ENCODE measurements at regions not wholly inside any gene's neighbourhood (a gene's known extent, or its start where the extent isn't known, plus 50 kb on each side); places are given as distances from the start of the nearest gene placed in this dataset.

DNA sequence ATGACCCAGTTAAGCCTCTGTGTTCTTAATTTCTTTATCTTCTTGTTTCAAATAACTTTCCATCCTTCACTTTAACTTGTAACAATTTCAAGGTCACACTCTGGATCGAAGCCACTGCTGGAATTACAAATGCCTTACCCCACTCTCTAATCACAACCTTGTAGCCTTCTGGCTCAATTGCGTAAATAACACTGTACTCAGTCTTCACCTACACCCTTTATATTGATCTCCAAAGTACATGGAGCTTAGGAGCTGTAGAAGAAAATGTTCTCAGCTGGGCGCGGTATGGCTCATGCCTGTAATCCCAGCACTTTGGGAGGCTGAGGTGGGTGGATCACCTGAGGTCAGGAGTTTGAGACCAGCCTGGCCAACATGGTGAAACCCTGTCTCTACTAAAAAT lies 164.3 kb upstream of the NPSR1 start:
- Histone ChIP-seq H3K36me3 (ENCODE audit: control insufficient read depth, insufficient read depth, low read length) (no peaks in the 10 kb centered on the region), H3K9me3 (no peaks in the 10 kb centered on the region), H3K4me3 (ENCODE audit: low read depth, low read length) (no peak overlapping the region), H3K4me1 (no peaks in the 10 kb centered on the region), H3K27me3 (replicated peaks; ENCODE audit: control insufficient read depth, insufficient read depth, low read length) (no peaks in the 10 kb centered on the region)
- DNase-seq, result no peak
- peaks cover 6% of the 10 kb centered on the region for H3K9me3 Mint-ChIP-seq (ENCODE audit: unreplicated experiment)
- ChIA-PET CTCF (no interaction called here), POLR2A (no interaction called here)
- H3K4me1 Mint-ChIP-seq (ENCODE audit: low read depth, unreplicated experiment), result no peaks in the 10 kb centered on the region
- peaks cover 14% of the 10 kb centered on the region for H3K27me3 Mint-ChIP-seq (ENCODE audit: insufficient read depth, unreplicated experiment)
- no peak overlapping the region for H3K27ac Mint-ChIP-seq (ENCODE audit: unreplicated experiment)
- no peak overlapping the region for H3K4me3 Mint-ChIP-seq (ENCODE audit: unreplicated experiment)
- no TSS peak for BruUV-seq (replicated peaks)
- TF ChIP-seq, protein P1, sequence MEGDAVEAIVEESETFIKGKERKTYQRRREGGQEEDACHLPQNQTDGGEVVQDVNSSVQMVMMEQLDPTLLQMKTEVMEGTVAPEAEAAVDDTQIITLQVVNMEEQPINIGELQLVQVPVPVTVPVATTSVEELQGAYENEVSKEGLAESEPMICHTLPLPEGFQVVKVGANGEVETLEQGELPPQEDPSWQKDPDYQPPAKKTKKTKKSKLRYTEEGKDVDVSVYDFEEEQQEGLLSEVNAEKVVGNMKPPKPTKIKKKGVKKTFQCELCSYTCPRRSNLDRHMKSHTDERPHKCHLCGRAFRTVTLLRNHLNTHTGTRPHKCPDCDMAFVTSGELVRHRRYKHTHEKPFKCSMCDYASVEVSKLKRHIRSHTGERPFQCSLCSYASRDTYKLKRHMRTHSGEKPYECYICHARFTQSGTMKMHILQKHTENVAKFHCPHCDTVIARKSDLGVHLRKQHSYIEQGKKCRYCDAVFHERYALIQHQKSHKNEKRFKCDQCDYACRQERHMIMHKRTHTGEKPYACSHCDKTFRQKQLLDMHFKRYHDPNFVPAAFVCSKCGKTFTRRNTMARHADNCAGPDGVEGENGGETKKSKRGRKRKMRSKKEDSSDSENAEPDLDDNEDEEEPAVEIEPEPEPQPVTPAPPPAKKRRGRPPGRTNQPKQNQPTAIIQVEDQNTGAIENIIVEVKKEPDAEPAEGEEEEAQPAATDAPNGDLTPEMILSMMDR (IDR thresholded peaks at IDR 0.05; ENCODE audit: insufficient read depth in 1 of 2, low read depth in 1 of 2, low read length in 1 of 2, severe bottlenecking in 1 of 2, unreplicated experiment in 1 of 2), result no peak
- H3K36me3 Mint-ChIP-seq (ENCODE audit: insufficient read depth, unreplicated experiment), result no peaks in the 10 kb centered on the region
- intact Hi-C loops (cut with micrococcal nuclease; ENCODE audit: unreplicated experiment), result no loop called here

DNA sequence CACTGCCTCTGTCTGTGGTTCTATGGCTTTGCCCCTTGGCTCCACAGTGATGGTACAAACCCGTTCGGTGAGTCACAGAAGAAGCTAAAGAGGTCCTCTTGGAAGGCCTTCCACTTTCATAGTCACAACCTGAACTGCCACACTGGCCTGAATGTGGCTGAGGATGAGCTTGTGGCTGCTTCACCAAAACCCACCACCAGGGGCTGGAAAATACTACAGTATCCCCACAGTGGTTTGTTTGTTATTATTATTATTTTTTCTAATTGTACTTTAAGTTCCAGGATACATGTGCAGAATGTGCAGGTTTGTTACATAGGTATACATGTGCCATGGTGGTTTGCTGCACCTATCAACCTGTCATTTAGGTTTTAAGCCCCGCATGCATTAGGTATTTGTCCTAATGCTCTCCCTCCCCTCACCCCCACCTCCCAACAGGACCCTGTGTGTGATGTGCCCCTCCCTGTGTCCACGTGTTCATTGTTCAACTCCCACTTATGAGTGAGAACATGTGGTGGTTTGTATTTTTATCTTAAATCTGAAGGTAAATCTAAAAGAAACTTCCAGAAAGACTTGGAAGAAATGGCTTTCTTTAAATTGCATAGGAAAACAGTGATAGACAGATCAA lies 160.8 kb upstream of the NPSR1 start:
- BruUV-seq (replicated peaks), result no TSS peak
- Histone ChIP-seq H3K36me3 (ENCODE audit: control insufficient read depth, insufficient read depth, low read length) (no peaks in the 10 kb centered on the region), H3K9me3 (no peaks in the 10 kb centered on the region), H3K27me3 (replicated peaks; ENCODE audit: control insufficient read depth, insufficient read depth, low read length) (no peaks in the 10 kb centered on the region), H3K4me1 (no peaks in the 10 kb centered on the region), H3K4me3 (ENCODE audit: low read depth, low read length) (no peak overlapping the region)
- intact Hi-C loops (cut with micrococcal nuclease; ENCODE audit: unreplicated experiment), result no loop called here
- no peaks in the 10 kb centered on the region for H3K4me1 Mint-ChIP-seq (ENCODE audit: low read depth, unreplicated experiment)
- ChIA-PET CTCF (no interaction called here), POLR2A (no interaction called here)
- H3K27me3 Mint-ChIP-seq (ENCODE audit: insufficient read depth, unreplicated experiment), result peaks cover 19% of the 10 kb centered on the region
- TF ChIP-seq, protein P1 (IDR thresholded peaks at IDR 0.05; ENCODE audit: insufficient read depth in 1 of 2, low read depth in 1 of 2, low read length in 1 of 2, severe bottlenecking in 1 of 2, unreplicated experiment in 1 of 2), result peak; percentile 33 to 35
- H3K27ac Mint-ChIP-seq (ENCODE audit: unreplicated experiment), result no peak overlapping the region
- no peak overlapping the region for H3K4me3 Mint-ChIP-seq (ENCODE audit: unreplicated experiment)
- H3K9me3 Mint-ChIP-seq (ENCODE audit: unreplicated experiment), result peaks cover 6% of the 10 kb centered on the region
- no peaks in the 10 kb centered on the region for H3K36me3 Mint-ChIP-seq (ENCODE audit: insufficient read depth, unreplicated experiment)
- peak in 1 of 2 experiments; percentile 14 for DNase-seq

DNA sequence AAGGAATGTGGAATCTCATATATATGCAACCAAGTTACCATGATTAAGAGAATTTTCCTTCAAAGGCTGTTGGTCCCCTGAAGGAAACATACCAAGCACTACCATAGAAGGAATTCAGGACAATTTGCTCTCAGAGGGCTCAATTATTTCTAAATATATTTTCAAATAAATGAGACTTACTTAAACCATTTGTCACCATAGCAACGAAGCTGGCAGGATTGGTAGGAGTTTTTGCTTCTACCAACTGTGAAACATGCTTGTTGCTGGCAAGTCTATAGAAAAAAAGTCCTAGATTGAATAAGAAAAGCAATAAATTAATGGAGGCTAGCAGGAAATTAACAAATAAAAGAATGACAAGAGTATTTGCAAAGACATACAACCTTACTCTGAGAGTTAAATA lies 156.9 kb upstream of the NPSR1 start:
- intact Hi-C loops (cut with micrococcal nuclease; ENCODE audit: unreplicated experiment), result no loop called here
- H3K4me1 Mint-ChIP-seq (ENCODE audit: low read depth, unreplicated experiment), result no peaks in the 10 kb centered on the region
- Histone ChIP-seq H3K36me3 (ENCODE audit: control insufficient read depth, insufficient read depth, low read length) (no peaks in the 10 kb centered on the region), H3K9me3 (no peaks in the 10 kb centered on the region), H3K4me1 (no peaks in the 10 kb centered on the region), H3K27me3 (replicated peaks; ENCODE audit: control insufficient read depth, insufficient read depth, low read length) (no peaks in the 10 kb centered on the region), H3K4me3 (ENCODE audit: low read depth, low read length) (no peak overlapping the region)
- no peaks in the 10 kb centered on the region for H3K9me3 Mint-ChIP-seq (ENCODE audit: unreplicated experiment)
- no TSS peak for BruUV-seq (replicated peaks)
- H3K36me3 Mint-ChIP-seq (ENCODE audit: insufficient read depth, unreplicated experiment), result no peaks in the 10 kb centered on the region
- TF ChIP-seq, protein P1 (IDR thresholded peaks at IDR 0.05; ENCODE audit: insufficient read depth in 1 of 2, low read depth in 1 of 2, low read length in 1 of 2, severe bottlenecking in 1 of 2, unreplicated experiment in 1 of 2), result no peak
- DNase-seq, result no peak
- H3K27me3 Mint-ChIP-seq (ENCODE audit: insufficient read depth, unreplicated experiment), result peaks cover 8% of the 10 kb centered on the region
- ChIA-PET CTCF (no interaction called here), POLR2A (no interaction called here)
- H3K27ac Mint-ChIP-seq (ENCODE audit: unreplicated experiment), result no peak overlapping the region
- no peak overlapping the region for H3K4me3 Mint-ChIP-seq (ENCODE audit: unreplicated experiment)
